Spleen (tissue), 7 donors: ENCODE measurements at regions not wholly inside any gene's neighbourhood (a gene's known extent, or its start where the extent isn't known, plus 50 kb on each side); places are given as distances from the start of the nearest gene placed in this dataset.

Experiments used
- POLR2A ChIP-seq, 3 donors: fragments of 450-650 bp; IDR thresholded peaks; one replicate each; pipeline ENCODE4 v1.5.1; 2017; ENCODE audit warnings: antibody characterized with exemption in 3 of 3, mild to moderate bottlenecking in 1 of 3
- TF ChIP-seq, protein P1 (sequence below), 11 experiments: fragments of 200-600 bp in 7 of 11; fragments of 450-650 bp in 4 of 11; sonication (generic) in 4 of 11; IDR thresholded peaks in 8 of 11; conservative IDR thresholded peaks in 3 of 11; 1 replicate in 7 of 11; 2 replicates in 4 of 11; pipeline versions ENCODE4 v1.4.0 to v1.8.0; 2016 to 2021; ENCODE audit warnings: antibody characterized with exemption in 11 of 11, inconsistent platforms in 4 of 11, mild to moderate bottlenecking in 1 of 11
- donor health status: DM: no; HTN: no; CAD: no; lungs with moderate emphysema.
- donor health status: DM: no; HTN: no; CAD: no.
- donor health status: DM: no; HTN: no; CAD: no.

DNA sequence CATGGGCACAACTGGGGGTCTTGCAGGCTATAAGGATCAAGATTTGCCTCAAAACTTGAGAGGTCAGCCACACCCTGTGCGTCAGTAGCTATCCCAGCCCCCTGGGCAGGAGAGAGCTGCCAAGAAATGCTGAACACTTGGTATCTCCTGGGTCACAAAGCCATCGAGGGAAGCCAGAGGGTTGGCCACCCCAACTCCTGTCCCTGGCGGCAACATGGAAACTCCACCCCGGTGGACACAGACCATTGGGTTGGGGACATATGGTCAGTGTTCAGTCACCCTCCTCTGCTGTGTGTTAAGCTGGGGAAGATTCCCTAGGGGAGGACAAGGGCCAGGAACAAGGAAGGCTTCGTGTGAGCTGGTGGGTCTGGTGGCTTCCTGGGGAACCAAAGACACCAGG lies 140.6 kb downstream of the C5orf15 start:
- TF ChIP-seq, protein P1, sequence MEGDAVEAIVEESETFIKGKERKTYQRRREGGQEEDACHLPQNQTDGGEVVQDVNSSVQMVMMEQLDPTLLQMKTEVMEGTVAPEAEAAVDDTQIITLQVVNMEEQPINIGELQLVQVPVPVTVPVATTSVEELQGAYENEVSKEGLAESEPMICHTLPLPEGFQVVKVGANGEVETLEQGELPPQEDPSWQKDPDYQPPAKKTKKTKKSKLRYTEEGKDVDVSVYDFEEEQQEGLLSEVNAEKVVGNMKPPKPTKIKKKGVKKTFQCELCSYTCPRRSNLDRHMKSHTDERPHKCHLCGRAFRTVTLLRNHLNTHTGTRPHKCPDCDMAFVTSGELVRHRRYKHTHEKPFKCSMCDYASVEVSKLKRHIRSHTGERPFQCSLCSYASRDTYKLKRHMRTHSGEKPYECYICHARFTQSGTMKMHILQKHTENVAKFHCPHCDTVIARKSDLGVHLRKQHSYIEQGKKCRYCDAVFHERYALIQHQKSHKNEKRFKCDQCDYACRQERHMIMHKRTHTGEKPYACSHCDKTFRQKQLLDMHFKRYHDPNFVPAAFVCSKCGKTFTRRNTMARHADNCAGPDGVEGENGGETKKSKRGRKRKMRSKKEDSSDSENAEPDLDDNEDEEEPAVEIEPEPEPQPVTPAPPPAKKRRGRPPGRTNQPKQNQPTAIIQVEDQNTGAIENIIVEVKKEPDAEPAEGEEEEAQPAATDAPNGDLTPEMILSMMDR (IDR thresholded peaks at IDR 0.05 in 8 of 11, conservative IDR thresholded peaks at IDR 0.05 in 3 of 11): no peak
- no peak for TF ChIP-seq POLR2A (IDR thresholded peaks at IDR 0.05)
